ENCODE measurements at regions not wholly inside any gene's neighbourhood (a gene's known extent, or its start where the extent isn't known, plus 50 kb on each side); places are given as distances from the start of the nearest gene placed in this dataset.

DNA sequence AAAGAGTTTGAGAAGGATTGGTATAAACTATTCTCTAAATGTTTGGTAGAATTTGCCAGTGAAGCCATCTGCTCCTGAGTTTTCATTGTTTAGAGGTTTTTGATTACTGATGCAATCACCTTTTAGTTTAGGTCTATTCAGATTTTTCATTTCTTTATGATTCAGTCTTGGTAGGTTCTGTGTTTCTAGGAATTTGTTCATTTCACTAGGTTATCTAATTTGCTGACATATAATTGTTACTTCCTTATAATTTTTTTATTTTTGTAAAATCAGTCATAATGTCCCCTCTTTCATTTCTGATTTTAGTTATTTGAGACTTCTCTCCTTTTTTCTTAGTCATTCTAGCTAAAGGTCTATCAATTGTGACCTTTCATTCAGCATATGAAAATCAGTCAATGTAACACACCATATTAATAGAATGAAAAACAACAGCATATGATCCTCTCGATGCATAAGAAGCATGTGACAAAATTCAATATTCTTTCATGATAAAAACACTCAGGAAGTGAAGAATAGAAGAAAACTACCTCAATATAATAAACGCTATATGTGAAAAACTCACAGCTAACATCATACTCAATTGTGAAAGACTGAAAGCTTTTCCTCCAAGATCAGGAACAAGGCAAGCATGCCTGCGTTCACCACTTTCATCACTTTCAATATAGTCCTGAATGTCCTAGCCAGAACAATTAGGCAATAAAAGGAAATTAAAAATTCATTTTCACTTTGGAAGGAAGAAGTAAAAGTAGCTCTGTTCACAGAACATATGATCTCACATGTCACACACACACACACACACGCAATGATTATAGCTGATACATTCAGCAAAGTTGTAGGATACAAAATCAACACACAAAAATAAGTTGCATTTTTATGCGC, 149.1 kb downstream of the COG6 start:
- TF ChIP-seq, protein P1, sequence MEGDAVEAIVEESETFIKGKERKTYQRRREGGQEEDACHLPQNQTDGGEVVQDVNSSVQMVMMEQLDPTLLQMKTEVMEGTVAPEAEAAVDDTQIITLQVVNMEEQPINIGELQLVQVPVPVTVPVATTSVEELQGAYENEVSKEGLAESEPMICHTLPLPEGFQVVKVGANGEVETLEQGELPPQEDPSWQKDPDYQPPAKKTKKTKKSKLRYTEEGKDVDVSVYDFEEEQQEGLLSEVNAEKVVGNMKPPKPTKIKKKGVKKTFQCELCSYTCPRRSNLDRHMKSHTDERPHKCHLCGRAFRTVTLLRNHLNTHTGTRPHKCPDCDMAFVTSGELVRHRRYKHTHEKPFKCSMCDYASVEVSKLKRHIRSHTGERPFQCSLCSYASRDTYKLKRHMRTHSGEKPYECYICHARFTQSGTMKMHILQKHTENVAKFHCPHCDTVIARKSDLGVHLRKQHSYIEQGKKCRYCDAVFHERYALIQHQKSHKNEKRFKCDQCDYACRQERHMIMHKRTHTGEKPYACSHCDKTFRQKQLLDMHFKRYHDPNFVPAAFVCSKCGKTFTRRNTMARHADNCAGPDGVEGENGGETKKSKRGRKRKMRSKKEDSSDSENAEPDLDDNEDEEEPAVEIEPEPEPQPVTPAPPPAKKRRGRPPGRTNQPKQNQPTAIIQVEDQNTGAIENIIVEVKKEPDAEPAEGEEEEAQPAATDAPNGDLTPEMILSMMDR (IDR thresholded peaks at IDR 0.05), result no peak
- no peak for TF ChIP-seq POLR2AphosphoS5 (IDR thresholded peaks at IDR 0.05)
- no peak for TF ChIP-seq POLR2A (IDR thresholded peaks at IDR 0.05)
